HG02938 (cell line): ENCODE measurements at regions not wholly inside any gene's neighbourhood (a gene's known extent, or its start where the extent isn't known, plus 50 kb on each side); places are given as distances from the start of the nearest gene placed in this dataset.

Source experiments
- ATAC-seq: cut with Tn5 transposase; IDR thresholded peaks from one replicate; pipeline ENCODE4 v1.9.1; 2021; ENCODE audit warnings: mild to moderate bottlenecking, moderate library complexity; ENCODE audit not compliant: unreplicated experiment

GRCh38 chr3:31408720-31409119 is 124.0 kb upstream of the STT3B start:
- no peak for ATAC-seq

GRCh38 chr3:31409389-31409788 is 123.3 kb upstream of the STT3B start:
- no peak for ATAC-seq

GRCh38 chr3:31409866-31410265 is 122.9 kb upstream of the STT3B start:
- no peak for ATAC-seq

GRCh38 chr3:31410411-31410810 is 122.3 kb upstream of the STT3B start:
- no peak for ATAC-seq

- no peak for ATAC-seq
Measured at GRCh38 chr3:31412832-31413231, 119.9 kb upstream of the STT3B start.

GRCh38 chr3:31413515-31413914 is 119.2 kb upstream of the STT3B start:
- no peak for ATAC-seq

GRCh38 chr3:31416980-31417379 is 115.7 kb upstream of the STT3B start:
- no peak for ATAC-seq

- ATAC-seq, result no peak
Measured at GRCh38 chr3:31417486-31417885, 115.2 kb upstream of the STT3B start.

- no peak for ATAC-seq
Measured at GRCh38 chr3:31420311-31420710, 112.4 kb upstream of the STT3B start.

GRCh38 chr3:31421314-31422048 is 111.2 kb upstream of the STT3B start:
- no peak for ATAC-seq

- ATAC-seq, result no peak
Measured at GRCh38 chr3:31422237-31422636, 110.5 kb upstream of the STT3B start.

GRCh38 chr3:31423482-31423881 is 109.2 kb upstream of the STT3B start:
- ATAC-seq, result no peak

GRCh38 chr3:31425401-31425800 is 107.3 kb upstream of the STT3B start:
- ATAC-seq, result no peak

- no peak for ATAC-seq
Measured at GRCh38 chr3:31427623-31428022, 105.1 kb upstream of the STT3B start.

- ATAC-seq, result no peak
Measured at GRCh38 chr3:31431321-31431720, 101.4 kb upstream of the STT3B start.

GRCh38 chr3:31432897-31433678 is 99.6 kb upstream of the STT3B start:
- ATAC-seq, result no peak

- ATAC-seq, result no peak
Measured at GRCh38 chr3:31433679-31433992, 99.1 kb upstream of the STT3B start.

- no peak for ATAC-seq
Measured at GRCh38 chr3:31434819-31435218, 97.9 kb upstream of the STT3B start.

- ATAC-seq, result no peak
Measured at GRCh38 chr3:31436830-31437229, 95.9 kb upstream of the STT3B start.

- no peak for ATAC-seq
Measured at GRCh38 chr3:31438742-31439141, 94.0 kb upstream of the STT3B start.

GRCh38 chr3:31439890-31440750 is 92.6 kb upstream of the STT3B start:
- no peak for ATAC-seq

- no peak for ATAC-seq
Measured at GRCh38 chr3:31440878-31441277, 91.8 kb upstream of the STT3B start.
